ENCODE measurements at regions not wholly inside any gene's neighbourhood (a gene's known extent, or its start where the extent isn't known, plus 50 kb on each side); places are given as distances from the start of the nearest gene placed in this dataset.

DNA sequence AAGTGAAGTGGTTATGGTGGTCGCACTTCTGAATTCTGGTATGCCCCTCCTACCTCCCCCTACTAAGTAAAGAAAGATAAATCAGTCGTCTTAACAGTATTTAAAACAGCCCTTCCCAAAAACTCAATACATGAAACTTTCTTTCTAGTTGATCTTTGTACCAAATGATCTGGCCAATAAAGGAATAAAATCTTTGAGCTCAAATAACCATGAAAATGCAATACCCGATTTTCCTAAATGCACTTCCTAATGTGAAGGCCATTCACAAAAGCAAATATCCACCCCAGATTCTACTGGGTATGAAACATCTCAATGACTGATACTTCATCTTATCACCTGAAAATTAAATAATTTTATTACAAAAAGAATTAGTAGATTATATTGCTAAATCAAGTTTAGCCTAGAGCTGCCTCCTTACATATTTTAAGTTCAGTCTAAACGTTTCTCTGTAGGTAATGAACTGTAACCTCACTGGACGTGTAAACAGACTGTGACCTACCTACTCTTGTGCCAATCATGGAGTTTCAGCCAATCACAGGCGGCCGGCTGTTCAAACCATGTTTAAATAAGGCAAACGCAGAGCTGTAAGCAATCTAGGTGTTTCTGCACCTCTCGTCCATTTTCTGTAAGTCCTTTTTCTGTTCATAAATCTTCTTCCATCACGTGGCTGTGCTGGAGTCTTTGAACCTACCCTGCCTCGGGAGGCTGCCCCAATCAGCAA is 146.9 kb upstream of the AKR1E2 start:
- WGBS (ENCODE audit: insufficient coverage) = 100% methylated on average over 6 of the region's 11 CpGs
- peaks cover 2% of the 10 kb centered on the region for H3K4me1 Mint-ChIP-seq
- DNase-seq (no peak), ATAC-seq (ENCODE audit: low read depth) (no peak)
- POLR2A ChIA-PET = no interaction called here
- intact Hi-C loops (cut with micrococcal nuclease) = no loop called here
- Histone ChIP-seq H2AFZ (ENCODE audit: insufficient read depth, low read depth, low read length, poor library complexity, severe bottlenecking) (no peak overlapping the region), H4K20me1 (ENCODE audit: control insufficient read depth, insufficient read depth, low read length, poor library complexity, severe bottlenecking) (no peaks in the 10 kb centered on the region), H3K79me2 (ENCODE audit: control insufficient read depth, insufficient read depth, low read length) (no peaks in the 10 kb centered on the region), H3K4me3 (ENCODE audit: control extremely low read depth in 1 of 5, extremely low read depth in 1 of 5, insufficient read depth in 1 of 5, low read depth in 2 of 5, low read length in 4 of 5) (no peak overlapping the region), H3K9ac (ENCODE audit: low read length) (no peak overlapping the region), H3K4me1 (ENCODE audit: control insufficient read depth in 2 of 2, insufficient read depth in 2 of 2, low read length in 2 of 2) (no peaks in the 10 kb centered on the region), H3K27ac (ENCODE audit: low read length in 2 of 2) (no peak overlapping the region), H3K9me3 (ENCODE audit: control extremely low read depth in 1 of 3, control insufficient read depth in 2 of 3, insufficient read depth in 1 of 3, low read length in 2 of 3) (no peaks in the 10 kb centered on the region), H3K4me2 (replicated peaks; ENCODE audit: low read depth, low read length, poor library complexity, severe bottlenecking) (no peak overlapping the region), H3K36me3 (replicated peaks in 1 of 2; ENCODE audit: control extremely low read depth in 1 of 2, control insufficient read depth in 1 of 2, extremely low read depth in 1 of 2, insufficient read depth in 2 of 2, low read length in 1 of 2) (no peaks in the 10 kb centered on the region), H3K27me3 (replicated peaks in 1 of 4; ENCODE audit: control extremely low read depth in 1 of 4, control insufficient read depth in 3 of 4, insufficient read depth in 4 of 4, low read length in 3 of 4) (peaks cover 0 to 2% (median 0%) of the 10 kb centered on the region in 4 experiments)
- H3K27me3 Mint-ChIP-seq = peaks cover 29% of the 10 kb centered on the region
- H3K27ac Mint-ChIP-seq = no peak overlapping the region
- no peak for TF ChIP-seq EZH2 (IDR thresholded peaks at IDR 0.05; ENCODE audit: borderline replicate concordance, insufficient read depth, low read depth, low read length, poor library complexity, severe bottlenecking)
- TF ChIP-seq CTCF (IDR thresholded peaks at IDR 0.05) = no peak
- H3K4me3 Mint-ChIP-seq = no peak overlapping the region
- CTCF ChIA-PET = interaction anchor here (1.0 kb wide), 1 partner anchor 88 kb away, joined by 3 read pairs; no protein-coding TSS in a partner anchor
- H3K9me3 Mint-ChIP-seq (ENCODE audit: insufficient read depth) = no peaks in the 10 kb centered on the region

Measured in B cell (primary cell).